GM21717 (cell line): ENCODE measurements at regions not wholly inside any gene's neighbourhood (a gene's known extent, or its start where the extent isn't known, plus 50 kb on each side); places are given as distances from the start of the nearest gene placed in this dataset.

Experiments
- ATAC-seq: cut with Tn5 transposase; IDR thresholded peaks from one replicate; pipeline ENCODE4 v1.9.1; 2021; ENCODE audit warnings: mild to moderate bottlenecking, moderate library complexity; ENCODE audit not compliant: unreplicated experiment

DNA sequence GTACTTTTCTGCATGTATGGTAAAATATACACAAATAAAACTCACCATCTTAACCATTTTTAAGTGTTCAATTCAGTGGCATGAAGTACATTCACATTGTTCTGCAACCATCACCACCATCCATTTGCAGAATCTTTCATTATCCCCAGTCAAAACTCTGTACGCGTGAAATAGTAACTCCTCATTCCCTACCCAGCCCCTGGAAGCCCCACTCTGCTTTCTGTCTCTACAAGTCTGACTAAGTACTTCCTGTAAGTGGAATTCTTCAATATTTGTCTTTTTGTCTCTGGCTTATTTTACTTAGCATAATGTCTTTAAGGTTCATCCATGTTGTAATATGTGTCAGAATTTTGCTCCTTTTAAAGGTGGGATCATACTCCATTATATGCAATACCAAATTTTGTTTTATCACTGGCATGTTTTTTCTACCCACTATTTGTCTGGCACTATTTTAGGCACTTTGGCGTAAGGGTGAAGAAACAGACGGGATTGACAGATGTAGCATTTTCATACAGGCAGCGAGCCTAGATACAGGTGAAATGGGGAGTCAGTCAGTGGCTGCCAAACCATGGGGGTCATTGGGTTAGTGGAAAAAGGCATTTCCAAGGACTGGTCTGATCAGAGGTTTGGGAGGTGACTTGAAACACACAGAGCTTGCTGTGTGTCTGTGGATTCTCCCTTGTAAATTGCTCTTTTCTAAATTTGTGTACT is 163.2 kb upstream of the MYCN start:
- no peak for ATAC-seq

DNA sequence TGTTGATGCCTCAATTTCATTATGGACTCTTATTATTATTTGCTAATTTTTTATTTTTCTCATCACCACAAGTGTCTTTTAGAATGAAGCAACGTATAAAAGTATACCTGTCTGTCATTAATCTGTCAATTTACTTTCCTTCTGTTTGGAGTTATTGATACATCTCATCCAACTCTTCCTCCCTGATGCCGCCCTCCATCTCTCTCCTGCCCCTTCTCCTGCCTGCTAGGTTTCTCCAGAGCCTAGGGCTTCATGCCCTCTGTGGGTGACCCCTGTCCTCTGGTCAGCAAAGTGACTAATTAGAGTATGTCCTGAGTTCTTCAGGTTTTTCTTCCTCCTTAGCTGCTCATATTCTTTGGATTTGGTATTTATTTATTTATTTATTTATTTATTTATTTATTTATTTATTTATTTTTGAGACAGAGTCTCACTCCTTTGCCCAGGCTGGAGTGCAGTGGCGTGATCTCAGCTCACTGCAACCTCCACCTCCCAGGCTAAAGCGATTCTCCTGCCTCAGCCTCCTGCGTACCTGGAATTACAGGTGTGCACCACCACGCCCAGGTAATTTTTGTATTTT is 162.5 kb upstream of the MYCN start:
- ATAC-seq, result no peak

DNA sequence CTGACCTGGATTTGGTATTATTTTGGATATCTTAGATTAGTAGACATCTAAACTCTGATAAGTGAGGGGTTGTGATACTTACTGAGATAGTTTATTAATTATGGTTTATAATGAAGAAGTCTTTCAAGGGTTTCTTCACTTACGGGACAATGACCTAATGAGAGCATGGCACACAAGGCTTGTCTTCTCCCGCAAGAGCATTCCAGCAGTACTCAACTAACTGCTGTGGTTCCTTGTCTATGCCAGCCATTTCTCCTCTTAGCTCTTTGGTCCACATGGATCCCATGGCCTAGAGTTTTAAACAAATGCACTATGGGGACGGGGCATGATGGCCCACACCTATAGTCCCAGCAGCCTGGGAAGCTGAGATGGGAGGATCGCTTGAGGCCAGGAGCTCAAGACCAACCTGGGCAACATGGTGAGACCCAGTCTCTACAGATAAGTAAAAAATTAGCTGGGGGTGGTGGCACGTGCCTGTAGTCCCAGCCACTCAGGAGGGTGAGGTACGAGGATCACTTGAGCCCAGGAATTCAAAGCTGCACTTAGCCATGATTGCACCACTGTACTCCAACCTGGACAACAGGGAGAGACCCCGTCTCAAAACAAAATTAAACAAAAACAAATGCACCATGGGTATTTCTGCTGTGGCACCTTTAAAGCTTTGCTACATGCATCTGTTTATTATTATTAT is 161.7 kb upstream of the MYCN start:
- ATAC-seq, result no peak

- ATAC-seq, result no peak
These were observed 160.8 kb upstream of the MYCN start for GRCh38 chr2:15779381-15780041.

DNA sequence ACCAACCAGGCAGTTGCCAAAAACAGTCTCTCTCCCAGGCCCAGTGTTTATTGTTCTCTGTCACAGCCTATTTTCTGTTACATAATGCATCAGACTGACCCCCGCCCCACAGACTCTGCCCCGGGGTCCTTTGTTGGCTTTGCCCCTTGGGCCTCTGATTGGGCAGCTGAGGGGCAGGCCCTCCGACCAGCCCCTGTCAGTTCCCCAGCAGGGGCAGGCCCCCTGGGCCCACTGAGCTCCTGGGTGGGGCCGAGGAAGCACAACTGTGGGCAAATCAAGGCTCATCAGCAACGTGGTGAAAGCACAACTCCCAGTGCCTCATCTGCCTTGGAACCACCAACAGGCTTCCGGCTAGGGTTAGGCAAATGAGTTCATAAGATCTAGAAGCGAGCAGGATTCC is 160.1 kb upstream of the MYCN start:
- no peak for ATAC-seq

DNA sequence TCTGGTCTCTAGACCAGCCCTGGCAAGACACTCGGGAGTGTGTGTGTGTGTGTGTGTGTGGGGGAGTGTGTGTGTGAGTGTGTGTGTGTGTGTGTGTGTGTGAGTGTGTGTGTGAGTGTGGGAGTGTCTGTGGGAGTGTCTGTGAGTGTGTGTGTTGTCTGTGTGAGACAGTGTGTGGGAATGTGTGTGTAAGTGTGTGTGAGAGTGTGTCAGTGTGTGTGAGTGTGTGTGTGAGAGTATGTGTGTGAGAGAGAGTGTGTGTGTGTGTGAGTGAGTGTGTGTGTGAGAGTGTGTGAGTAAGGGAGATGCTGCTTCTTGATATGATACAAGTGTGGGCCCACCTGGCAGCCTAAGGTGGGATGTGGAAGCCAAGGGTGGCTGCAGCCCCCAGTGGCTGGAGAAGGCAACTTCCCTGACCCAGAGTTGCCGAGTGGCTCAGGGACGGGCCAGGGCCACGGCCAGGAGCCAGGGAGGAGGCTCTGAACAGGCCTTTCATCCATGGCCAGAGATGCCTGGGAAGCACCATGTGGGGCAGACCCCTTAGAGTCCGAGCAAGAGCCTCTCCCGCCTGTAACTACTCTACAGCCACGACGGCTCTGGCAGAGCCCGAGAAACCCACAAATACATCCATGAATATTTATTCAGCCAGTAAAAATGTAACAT is 159.3 kb upstream of the MYCN start:
- no peak for ATAC-seq

- ATAC-seq, result no peak
These were observed 158.2 kb upstream of the MYCN start for GRCh38 chr2:15782009-15782751.

DNA sequence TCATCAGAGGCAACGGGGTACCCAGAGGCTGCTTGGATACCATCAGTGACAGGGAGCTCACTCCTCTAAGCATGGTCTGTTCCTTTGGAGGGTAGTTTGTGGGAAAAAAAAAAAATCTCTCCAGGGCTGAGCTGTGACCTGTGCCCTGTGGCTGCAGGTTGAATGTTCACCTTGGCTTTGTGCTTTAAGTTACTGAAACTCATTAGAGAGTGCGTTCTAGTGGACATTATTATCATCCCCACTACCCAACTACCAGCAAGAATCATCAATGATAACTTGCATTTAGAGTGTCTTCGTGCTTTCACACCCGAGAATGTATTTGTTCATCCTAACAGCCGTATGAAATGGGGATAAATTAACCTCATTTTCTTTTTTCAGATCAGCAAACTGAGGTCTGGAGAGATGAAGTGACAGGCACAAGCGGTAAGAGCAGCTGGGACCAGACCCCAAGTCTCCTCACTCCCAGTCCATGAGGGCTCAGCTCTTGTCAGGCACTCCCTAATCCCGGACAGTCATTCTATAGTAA is 157.5 kb upstream of the MYCN start:
- ATAC-seq, result no peak

- ATAC-seq, result no peak
These were observed 156.9 kb upstream of the MYCN start for GRCh38 chr2:15783489-15783888.

DNA sequence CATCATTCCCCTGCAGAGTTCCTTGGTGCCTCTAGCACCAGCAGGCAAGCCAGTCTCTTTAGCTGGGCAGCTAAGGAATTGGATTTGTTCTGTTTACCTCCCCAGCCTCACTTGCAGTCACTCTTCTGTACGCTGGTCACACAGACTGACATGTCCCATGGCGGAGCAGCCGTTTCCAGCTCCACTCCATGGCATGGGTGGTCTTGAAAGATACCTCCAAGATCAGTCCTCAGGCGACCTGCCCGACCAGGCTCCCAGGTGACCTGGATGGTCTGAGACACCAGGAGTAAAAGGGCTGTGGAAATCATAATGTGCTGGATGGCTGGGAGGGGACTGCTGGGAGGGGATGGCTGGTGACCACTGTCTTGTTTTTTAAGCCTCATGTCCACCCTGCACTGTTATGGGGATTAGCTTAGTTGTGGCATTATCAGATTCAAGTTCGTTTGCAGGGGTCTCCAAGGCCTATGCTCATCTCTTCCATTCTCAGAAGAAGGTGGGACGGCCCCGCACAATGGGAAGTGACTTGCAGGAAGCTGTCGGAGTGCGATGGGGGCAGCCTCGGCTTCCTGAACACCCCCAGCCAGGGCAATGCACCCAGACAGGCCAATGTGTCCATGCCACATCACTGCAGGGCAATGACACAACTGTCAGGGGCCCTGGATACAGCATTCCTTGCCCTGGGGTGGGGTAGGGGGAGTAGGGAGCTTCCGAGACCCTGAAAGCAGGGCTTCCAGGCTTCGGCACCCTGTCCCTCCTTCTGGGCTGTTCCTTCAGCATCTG is 156.1 kb upstream of the MYCN start:
- no peak for ATAC-seq

DNA sequence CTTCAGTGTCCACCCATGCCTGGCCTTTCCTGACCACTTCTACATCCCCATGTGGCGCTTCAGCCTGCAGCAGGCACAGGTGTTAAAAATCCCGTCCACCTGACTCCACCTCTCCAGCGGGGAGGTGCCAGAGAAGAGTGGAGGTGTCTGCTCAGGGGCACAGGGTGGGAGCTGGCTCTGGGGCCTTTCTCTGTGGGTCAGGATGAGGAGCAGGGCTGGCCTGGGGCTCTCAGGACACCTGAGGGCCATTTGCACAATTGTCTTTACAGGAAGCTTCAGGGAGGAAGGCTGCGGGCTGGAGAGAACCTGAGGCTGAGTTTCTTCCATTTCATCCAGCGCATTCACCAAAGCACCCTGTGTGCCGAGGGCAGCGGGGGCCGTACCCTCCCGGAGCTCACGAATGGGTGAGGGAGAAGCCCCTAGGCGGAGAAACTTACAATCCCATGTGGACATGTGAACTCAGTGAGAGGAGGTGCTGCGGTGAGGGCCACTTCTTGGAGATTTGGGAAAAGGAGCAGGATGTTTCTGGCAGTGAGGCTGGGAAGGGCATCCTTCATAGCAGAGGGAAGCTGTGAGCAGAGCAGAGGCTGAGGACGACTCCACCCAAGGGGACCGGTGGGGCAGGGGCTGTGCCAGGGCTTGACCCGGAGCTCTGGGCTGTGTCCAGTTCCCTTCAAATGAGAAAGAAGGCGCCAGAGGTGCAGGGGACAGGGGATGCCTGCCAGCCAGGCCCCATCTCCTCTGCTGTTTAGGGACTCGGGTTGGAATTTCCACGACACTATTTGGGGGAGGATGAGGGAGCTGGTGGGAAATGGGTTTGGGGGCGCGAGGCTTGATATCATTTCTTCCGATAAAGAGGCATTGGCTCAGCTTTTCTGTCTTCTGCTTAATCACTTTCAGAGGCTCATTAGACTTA is 155.2 kb upstream of the MYCN start:
- no peak for ATAC-seq

DNA sequence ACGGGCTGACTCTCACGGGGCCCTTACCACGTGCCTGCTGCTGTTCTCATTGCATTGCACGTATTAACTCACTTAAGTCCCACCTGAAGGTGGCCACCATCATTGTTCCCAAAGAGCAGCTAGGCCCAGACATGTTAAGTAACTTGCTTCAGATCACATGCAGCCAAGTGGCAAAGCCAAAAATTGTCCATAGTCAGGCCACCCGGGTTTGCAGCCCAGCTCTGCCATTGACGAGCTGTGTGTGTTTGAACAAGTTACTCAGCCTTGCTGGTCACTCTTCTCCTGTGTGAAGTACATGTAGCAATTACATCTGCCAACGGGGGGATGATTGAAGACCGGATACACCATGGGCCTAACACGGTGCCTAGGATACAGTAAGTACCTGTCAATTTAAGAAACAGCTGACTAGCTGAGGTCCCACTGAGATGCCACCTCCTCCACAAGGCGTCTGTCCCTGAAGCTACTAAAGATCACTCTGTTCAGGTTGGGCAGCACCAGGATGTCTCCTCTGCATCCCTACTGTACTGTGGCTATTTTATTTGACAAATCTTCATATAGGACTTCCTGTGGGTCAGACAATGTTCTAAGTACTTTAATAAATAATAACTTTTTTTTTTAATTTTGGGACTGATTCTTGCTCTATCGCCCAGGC is 154.2 kb upstream of the MYCN start:
- ATAC-seq, result no peak

- ATAC-seq, result no peak
These were observed 153.4 kb upstream of the MYCN start for GRCh38 chr2:15786901-15787300.

- ATAC-seq, result no peak
These were observed 152.6 kb upstream of the MYCN start for GRCh38 chr2:15787535-15788454.

DNA sequence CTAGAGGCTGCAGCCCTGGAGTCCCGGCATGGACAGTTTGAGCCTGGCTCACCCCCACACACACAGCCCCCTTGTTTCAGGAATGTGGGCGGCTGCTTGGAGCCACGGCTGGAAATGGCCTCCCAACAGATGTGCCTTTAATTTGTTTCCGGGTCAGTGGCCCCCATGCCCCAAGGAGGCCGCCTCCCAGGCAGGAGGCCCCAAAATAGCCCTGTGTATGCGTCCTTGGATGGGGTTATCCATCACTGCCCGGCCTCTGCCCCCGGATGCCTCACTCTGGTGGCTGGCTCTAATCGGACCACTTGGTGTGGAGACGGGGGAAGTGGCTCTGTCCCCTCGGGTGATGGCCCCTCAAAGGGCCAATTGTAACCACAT is 151.9 kb upstream of the MYCN start:
- no peak for ATAC-seq

DNA sequence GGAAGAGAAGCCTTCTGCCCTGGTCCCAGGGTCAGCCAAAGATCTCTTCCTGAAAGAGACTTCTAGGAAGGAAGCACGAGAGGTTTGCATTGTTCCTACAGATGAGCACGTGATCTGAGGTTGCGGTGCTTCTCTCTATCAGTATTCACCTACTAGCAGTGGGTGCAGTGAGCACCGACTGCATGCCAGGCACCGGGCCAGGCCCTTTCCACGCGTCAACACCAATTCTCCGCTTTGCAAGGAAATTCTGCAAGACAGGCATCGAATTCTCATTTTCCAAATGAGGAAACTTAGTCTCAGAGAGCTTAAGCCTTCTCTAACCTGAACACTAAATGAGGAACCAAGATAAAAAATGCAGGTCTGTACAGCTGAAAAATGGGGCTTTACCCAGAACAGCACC is 151.5 kb upstream of the MYCN start:
- ATAC-seq, result no peak
